GM23338 (cell line): ENCODE measurements at regions not wholly inside any gene's neighbourhood (a gene's known extent, or its start where the extent isn't known, plus 50 kb on each side); places are given as distances from the start of the nearest gene placed in this dataset.

Source experiments
- ATAC-seq: fragments of 200-7000 bp; cut with Tn5 transposase; 3 replicates; pipeline ENCODE4 v1.9.1; 2020
- DNase-seq: peaks from one replicate; pipeline ENCODE4 v3.0.0-alpha.2; 2015; ENCODE audit warnings: low spot score
- H2AFZ ChIP-seq: fragments of 200-600 bp; sonication (generic); 2 replicates; pipeline ENCODE4 v1.8.0; 2016; ENCODE audit warnings: antibody characterized with exemption, mild to moderate bottlenecking, moderate library complexity
- H3F3A ChIP-seq: fragments of 200-600 bp; sonication (generic); replicated peaks from 2 replicates; pipeline ENCODE4 v1.8.0; 2017; ENCODE audit warnings: antibody characterized with exemption, mixed run types, low read depth
- H3K27ac ChIP-seq: fragments of 200-600 bp; sonication (generic); 2 replicates; pipeline ENCODE4 v1.6.1; 2016; ENCODE audit warnings: low read depth
- H3K27me3 ChIP-seq: fragments of 200-600 bp; sonication (generic); 2 replicates; pipeline ENCODE4 v1.8.0; 2016; ENCODE audit warnings: mild to moderate bottlenecking, mixed run types, moderate library complexity; ENCODE audit not compliant: insufficient read depth
- H3K36me3 ChIP-seq: fragments of 200-600 bp; sonication (generic); 2 replicates; pipeline ENCODE4 v1.8.0; 2016; ENCODE audit warnings: mild to moderate bottlenecking; ENCODE audit not compliant: insufficient read depth
- H3K4me1 ChIP-seq: fragments of 200-600 bp; sonication (generic); 2 replicates; pipeline ENCODE4 v1.8.0; 2016; ENCODE audit warnings: mild to moderate bottlenecking, moderate library complexity; ENCODE audit not compliant: insufficient read depth
- H3K4me2 ChIP-seq: fragments of 200-600 bp; sonication (generic); 2 replicates; pipeline ENCODE4 v1.7.1; 2017; ENCODE audit warnings: mixed run types
- H3K4me3 ChIP-seq: fragments of 200-600 bp; sonication (generic); 2 replicates; pipeline ENCODE4 v1.6.1; 2016; ENCODE audit warnings: mixed run types
- H3K79me2 ChIP-seq: fragments of 200-600 bp; sonication (generic); replicated peaks from 2 replicates; pipeline ENCODE4 v1.8.0; 2017; ENCODE audit warnings: mild to moderate bottlenecking; ENCODE audit not compliant: insufficient read depth
- H3K9me2 ChIP-seq: fragments of 200-600 bp; sonication (generic); 2 replicates; pipeline ENCODE4 v1.8.0; 2017; ENCODE audit not compliant: insufficient read depth
- H4K20me1 ChIP-seq: fragments of 200-600 bp; sonication (generic); replicated peaks from 2 replicates; pipeline ENCODE4 v1.8.0; 2017; ENCODE audit warnings: mild to moderate bottlenecking; ENCODE audit not compliant: insufficient read depth
- H3K27ac Mint-ChIP-seq: 2 replicates; pipeline ENCODE4 v1.8.0; 2020; ENCODE audit warnings: inconsistent platforms, mild to moderate bottlenecking, moderate library complexity, mixed read lengths
- H3K27me3 Mint-ChIP-seq: 3 replicates; pipeline ENCODE4 v1.8.0; 2022; ENCODE audit warnings: low read depth, mild to moderate bottlenecking, moderate library complexity, mixed read lengths, inconsistent platforms; ENCODE audit not compliant: insufficient read depth, poor library complexity
- H3K36me3 Mint-ChIP-seq: 3 replicates; pipeline ENCODE4 v1.8.0; 2021; ENCODE audit warnings: low read depth, mild to moderate bottlenecking, inconsistent platforms, moderate library complexity, mixed read lengths
- H3K4me1 Mint-ChIP-seq: 3 replicates; pipeline ENCODE4 v1.8.0; 2020; ENCODE audit warnings: mild to moderate bottlenecking, inconsistent platforms, mixed read lengths
- H3K4me3 Mint-ChIP-seq: 3 replicates; pipeline ENCODE4 v1.8.0; 2021; ENCODE audit warnings: moderate library complexity, mild to moderate bottlenecking, inconsistent platforms, mixed read lengths
- H3K9me3 Mint-ChIP-seq: 3 replicates; pipeline ENCODE4 v1.8.0; 2020; ENCODE audit warnings: moderate library complexity, mild to moderate bottlenecking, inconsistent platforms, mixed read lengths
- EZH2 ChIP-seq: fragments of 200-600 bp; sonication (generic); IDR thresholded peaks from one replicate; pipeline ENCODE4 v1.8.0; 2017; ENCODE audit warnings: antibody characterized with exemption, mild to moderate bottlenecking, low read depth; ENCODE audit not compliant: unreplicated experiment
- EZH2phosphoT487 ChIP-seq: fragments of 200-600 bp; sonication (generic); IDR thresholded peaks from one replicate; pipeline ENCODE4 v1.8.1; 2018; ENCODE audit warnings: antibody characterized with exemption; ENCODE audit not compliant: unreplicated experiment
- JUNB ChIP-seq: IDR thresholded peaks from one replicate; pipeline ENCODE4 v1.6.1; 2016; ENCODE audit warnings: antibody characterized with exemption; ENCODE audit not compliant: unreplicated experiment
- NANOG ChIP-seq: IDR thresholded peaks from 2 replicates; pipeline ENCODE4 v1.6.1; 2016; ENCODE audit warnings: antibody characterized with exemption, borderline replicate concordance
- POLR2AphosphoS5 ChIP-seq: IDR thresholded peaks from 2 replicates; pipeline ENCODE4 v1.6.1; 2016; ENCODE audit warnings: antibody characterized with exemption, low read depth
- STAT1 ChIP-seq: IDR thresholded peaks from one replicate; pipeline ENCODE4 v1.6.1; 2016; ENCODE audit warnings: antibody characterized with exemption; ENCODE audit not compliant: unreplicated experiment
- TF ChIP-seq, protein P1 (sequence below), 2 experiments: fragments of 200-600 bp in 1 of 2; sonication (generic) in 1 of 2; conservative IDR thresholded peaks; 2 replicates each; pipeline versions ENCODE4 v1.5.1 to v1.6.1; 2016 to 2017; ENCODE audit warnings: antibody characterized with exemption in 2 of 2, low read depth in 2 of 2, mild to moderate bottlenecking in 2 of 2, moderate library complexity in 1 of 2
- TF ChIP-seq, protein P2 (sequence below): IDR thresholded peaks from one replicate; pipeline ENCODE4 v1.6.1; 2018; ENCODE audit warnings: antibody characterized with exemption; ENCODE audit not compliant: unreplicated experiment
- TF ChIP-seq, protein P3 (sequence below): fragments of 250-450 bp; sonication (Bioruptor Pico); IDR thresholded peaks from 2 replicates; pipeline ENCODE4 v1.5.0; 2020; ENCODE audit warnings: mild to moderate bottlenecking, moderate library complexity

DNA sequence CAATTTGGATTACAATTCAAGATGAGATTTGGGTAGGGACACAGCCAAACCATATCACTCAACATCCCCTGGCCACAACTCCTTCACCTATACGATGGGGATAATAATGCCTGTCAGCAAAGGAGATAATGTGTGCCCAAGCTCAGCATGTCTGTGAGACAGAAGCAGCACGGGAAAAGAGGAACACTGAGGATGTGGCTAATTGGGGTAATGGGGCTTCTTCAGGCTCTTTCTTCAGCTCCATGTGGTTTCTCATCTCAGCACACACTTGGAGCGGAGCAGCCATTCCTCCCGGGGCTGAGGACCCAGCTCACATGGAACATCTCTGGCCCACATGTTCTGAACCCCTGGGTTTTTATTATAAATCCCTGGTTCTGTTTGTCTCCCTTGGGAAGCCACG, 136.0 kb upstream of the NAMPT start:
- Histone ChIP-seq H2AFZ (no peak overlapping the region), H3K4me1 (no peaks in the 10 kb centered on the region), H3F3A (no peaks in the 10 kb centered on the region), H3K79me2 (no peaks in the 10 kb centered on the region), H4K20me1 (no peaks in the 10 kb centered on the region), H3K9me2 (no peaks in the 10 kb centered on the region), H3K4me2 (no peak overlapping the region), H3K36me3 (no peaks in the 10 kb centered on the region), H3K4me3 (no peak overlapping the region), H3K27ac (no peak overlapping the region), H3K27me3 (no peaks in the 10 kb centered on the region)
- DNase-seq (no peak), ATAC-seq (no peak)
- Mint-ChIP-seq H3K4me1 (no peaks in the 10 kb centered on the region; the same call in 2 of the 3 replicates), H3K36me3 (no peaks in the 10 kb centered on the region; the same call in 2 of the 3 replicates), H3K27me3 (no peaks in the 10 kb centered on the region), H3K27ac (no peak overlapping the region), H3K9me3 (peaks cover 5% of the 10 kb centered on the region; the same call in 1 of the 3 replicates), H3K4me3 (no peak overlapping the region)
- TF ChIP-seq, protein P1, sequence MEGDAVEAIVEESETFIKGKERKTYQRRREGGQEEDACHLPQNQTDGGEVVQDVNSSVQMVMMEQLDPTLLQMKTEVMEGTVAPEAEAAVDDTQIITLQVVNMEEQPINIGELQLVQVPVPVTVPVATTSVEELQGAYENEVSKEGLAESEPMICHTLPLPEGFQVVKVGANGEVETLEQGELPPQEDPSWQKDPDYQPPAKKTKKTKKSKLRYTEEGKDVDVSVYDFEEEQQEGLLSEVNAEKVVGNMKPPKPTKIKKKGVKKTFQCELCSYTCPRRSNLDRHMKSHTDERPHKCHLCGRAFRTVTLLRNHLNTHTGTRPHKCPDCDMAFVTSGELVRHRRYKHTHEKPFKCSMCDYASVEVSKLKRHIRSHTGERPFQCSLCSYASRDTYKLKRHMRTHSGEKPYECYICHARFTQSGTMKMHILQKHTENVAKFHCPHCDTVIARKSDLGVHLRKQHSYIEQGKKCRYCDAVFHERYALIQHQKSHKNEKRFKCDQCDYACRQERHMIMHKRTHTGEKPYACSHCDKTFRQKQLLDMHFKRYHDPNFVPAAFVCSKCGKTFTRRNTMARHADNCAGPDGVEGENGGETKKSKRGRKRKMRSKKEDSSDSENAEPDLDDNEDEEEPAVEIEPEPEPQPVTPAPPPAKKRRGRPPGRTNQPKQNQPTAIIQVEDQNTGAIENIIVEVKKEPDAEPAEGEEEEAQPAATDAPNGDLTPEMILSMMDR (conservative IDR thresholded peaks at IDR 0.05; ENCODE audit: low read depth in 2 of 2): no peak
- no peak for TF ChIP-seq EZH2phosphoT487
- TF ChIP-seq, protein P2, sequence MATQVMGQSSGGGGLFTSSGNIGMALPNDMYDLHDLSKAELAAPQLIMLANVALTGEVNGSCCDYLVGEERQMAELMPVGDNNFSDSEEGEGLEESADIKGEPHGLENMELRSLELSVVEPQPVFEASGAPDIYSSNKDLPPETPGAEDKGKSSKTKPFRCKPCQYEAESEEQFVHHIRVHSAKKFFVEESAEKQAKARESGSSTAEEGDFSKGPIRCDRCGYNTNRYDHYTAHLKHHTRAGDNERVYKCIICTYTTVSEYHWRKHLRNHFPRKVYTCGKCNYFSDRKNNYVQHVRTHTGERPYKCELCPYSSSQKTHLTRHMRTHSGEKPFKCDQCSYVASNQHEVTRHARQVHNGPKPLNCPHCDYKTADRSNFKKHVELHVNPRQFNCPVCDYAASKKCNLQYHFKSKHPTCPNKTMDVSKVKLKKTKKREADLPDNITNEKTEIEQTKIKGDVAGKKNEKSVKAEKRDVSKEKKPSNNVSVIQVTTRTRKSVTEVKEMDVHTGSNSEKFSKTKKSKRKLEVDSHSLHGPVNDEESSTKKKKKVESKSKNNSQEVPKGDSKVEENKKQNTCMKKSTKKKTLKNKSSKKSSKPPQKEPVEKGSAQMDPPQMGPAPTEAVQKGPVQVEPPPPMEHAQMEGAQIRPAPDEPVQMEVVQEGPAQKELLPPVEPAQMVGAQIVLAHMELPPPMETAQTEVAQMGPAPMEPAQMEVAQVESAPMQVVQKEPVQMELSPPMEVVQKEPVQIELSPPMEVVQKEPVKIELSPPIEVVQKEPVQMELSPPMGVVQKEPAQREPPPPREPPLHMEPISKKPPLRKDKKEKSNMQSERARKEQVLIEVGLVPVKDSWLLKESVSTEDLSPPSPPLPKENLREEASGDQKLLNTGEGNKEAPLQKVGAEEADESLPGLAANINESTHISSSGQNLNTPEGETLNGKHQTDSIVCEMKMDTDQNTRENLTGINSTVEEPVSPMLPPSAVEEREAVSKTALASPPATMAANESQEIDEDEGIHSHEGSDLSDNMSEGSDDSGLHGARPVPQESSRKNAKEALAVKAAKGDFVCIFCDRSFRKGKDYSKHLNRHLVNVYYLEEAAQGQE: no peak
- TF ChIP-seq NANOG: no peak
- no peak for TF ChIP-seq EZH2
- no peak for TF ChIP-seq STAT1
- TF ChIP-seq, protein P3, sequence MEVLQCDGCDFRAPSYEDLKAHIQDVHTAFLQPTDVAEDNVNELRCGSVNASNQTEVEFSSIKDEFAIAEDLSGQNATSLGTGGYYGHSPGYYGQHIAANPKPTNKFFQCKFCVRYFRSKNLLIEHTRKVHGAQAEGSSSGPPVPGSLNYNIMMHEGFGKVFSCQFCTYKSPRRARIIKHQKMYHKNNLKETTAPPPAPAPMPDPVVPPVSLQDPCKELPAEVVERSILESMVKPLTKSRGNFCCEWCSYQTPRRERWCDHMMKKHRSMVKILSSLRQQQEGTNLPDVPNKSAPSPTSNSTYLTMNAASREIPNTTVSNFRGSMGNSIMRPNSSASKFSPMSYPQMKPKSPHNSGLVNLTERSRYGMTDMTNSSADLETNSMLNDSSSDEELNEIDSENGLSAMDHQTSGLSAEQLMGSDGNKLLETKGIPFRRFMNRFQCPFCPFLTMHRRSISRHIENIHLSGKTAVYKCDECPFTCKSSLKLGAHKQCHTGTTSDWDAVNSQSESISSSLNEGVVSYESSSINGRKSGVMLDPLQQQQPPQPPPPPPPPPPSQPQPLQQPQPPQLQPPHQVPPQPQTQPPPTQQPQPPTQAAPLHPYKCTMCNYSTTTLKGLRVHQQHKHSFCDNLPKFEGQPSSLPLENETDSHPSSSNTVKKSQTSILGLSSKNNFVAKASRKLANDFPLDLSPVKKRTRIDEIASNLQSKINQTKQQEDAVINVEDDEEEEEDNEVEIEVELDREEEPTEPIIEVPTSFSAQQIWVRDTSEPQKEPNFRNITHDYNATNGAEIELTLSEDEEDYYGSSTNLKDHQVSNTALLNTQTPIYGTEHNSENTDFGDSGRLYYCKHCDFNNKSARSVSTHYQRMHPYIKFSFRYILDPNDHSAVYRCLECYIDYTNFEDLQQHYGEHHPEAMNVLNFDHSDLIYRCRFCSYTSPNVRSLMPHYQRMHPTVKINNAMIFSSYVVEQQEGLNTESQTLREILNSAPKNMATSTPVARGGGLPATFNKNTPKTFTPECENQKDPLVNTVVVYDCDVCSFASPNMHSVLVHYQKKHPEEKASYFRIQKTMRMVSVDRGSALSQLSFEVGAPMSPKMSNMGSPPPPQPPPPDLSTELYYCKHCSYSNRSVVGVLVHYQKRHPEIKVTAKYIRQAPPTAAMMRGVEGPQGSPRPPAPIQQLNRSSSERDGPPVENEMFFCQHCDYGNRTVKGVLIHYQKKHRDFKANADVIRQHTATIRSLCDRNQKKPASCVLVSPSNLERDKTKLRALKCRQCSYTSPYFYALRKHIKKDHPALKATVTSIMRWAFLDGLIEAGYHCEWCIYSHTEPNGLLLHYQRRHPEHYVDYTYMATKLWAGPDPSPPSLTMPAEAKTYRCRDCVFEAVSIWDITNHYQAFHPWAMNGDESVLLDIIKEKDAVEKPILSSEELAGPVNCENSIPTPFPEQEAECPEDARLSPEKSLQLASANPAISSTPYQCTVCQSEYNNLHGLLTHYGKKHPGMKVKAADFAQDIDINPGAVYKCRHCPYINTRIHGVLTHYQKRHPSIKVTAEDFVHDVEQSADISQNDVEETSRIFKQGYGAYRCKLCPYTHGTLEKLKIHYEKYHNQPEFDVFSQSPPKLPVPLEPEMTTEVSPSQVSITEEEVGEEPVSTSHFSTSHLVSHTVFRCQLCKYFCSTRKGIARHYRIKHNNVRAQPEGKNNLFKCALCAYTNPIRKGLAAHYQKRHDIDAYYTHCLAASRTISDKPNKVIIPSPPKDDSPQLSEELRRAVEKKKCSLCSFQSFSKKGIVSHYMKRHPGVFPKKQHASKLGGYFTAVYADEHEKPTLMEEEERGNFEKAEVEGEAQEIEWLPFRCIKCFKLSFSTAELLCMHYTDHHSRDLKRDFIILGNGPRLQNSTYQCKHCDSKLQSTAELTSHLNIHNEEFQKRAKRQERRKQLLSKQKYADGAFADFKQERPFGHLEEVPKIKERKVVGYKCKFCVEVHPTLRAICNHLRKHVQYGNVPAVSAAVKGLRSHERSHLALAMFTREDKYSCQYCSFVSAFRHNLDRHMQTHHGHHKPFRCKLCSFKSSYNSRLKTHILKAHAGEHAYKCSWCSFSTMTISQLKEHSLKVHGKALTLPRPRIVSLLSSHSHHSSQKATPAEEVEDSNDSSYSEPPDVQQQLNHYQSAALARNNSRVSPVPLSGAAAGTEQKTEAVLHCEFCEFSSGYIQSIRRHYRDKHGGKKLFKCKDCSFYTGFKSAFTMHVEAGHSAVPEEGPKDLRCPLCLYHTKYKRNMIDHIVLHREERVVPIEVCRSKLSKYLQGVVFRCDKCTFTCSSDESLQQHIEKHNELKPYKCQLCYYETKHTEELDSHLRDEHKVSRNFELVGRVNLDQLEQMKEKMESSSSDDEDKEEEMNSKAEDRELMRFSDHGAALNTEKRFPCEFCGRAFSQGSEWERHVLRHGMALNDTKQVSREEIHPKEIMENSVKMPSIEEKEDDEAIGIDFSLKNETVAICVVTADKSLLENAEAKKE (CRISPR knock-in tag): no peak
- TF ChIP-seq POLR2AphosphoS5: no peak
- TF ChIP-seq JUNB: no peak
